Transverse colon (tissue), 3 donors: ENCODE measurements at regions not wholly inside any gene's neighbourhood (a gene's known extent, or its start where the extent isn't known, plus 50 kb on each side); places are given as distances from the start of the nearest gene placed in this dataset.

Experiments used
- CTCF ChIP-seq, 5 experiments: fragments of 200-600 bp in 3 of 5; fragments of 450-650 bp in 2 of 5; sonication (generic) in 3 of 5; IDR thresholded peaks; 1 replicate in 2 of 5; 2 replicates in 3 of 5; pipeline ENCODE4 v1.5.1; 2016 to 2017; ENCODE audit warnings: antibody characterized with exemption in 5 of 5, inconsistent platforms in 3 of 5, mild to moderate bottlenecking in 2 of 5, moderate library complexity in 1 of 5
- POLR2A ChIP-seq: fragments of 450-650 bp; IDR thresholded peaks from one replicate; pipeline ENCODE4 v1.6.1; 2016; ENCODE audit warnings: antibody characterized with exemption, mild to moderate bottlenecking, moderate library complexity

GRCh38 chr2:217076058-217076435 lies 216.2 kb upstream of the TNP1 start:
- TF ChIP-seq POLR2A, result no peak
- no peak for TF ChIP-seq CTCF (IDR thresholded peaks at IDR 0.05)
